Trophoblast cell (in vitro differentiated cells and primary cell): ENCODE measurements at regions not wholly inside any gene's neighbourhood (a gene's known extent, or its start where the extent isn't known, plus 50 kb on each side); places are given as distances from the start of the nearest gene placed in this dataset.

Experiments
- DNase-seq, 2 donors: peaks; one replicate each; pipeline ENCODE4 v3.0.0-alpha.2; 2016
- H2AFZ ChIP-seq: 2 replicates; pipeline ENCODE4 v1.6.1; 2013; ENCODE audit warnings: low read length, moderate library complexity, mild to moderate bottlenecking; ENCODE audit not compliant: insufficient read depth, poor library complexity
- H2AK5ac ChIP-seq: 2 replicates; pipeline ENCODE4 v1.6.1; 2013; ENCODE audit warnings: mild to moderate bottlenecking, low read length
- H2BK120ac ChIP-seq: 2 replicates; pipeline ENCODE4 v1.6.1; 2013; ENCODE audit warnings: low read length, mild to moderate bottlenecking, moderate library complexity; ENCODE audit not compliant: insufficient read depth, poor library complexity
- H2BK12ac ChIP-seq: 2 replicates; pipeline ENCODE4 v1.6.1; 2013; ENCODE audit warnings: mild to moderate bottlenecking, low read length, moderate library complexity
- H2BK5ac ChIP-seq: 2 replicates; pipeline ENCODE4 v1.6.1; 2013; ENCODE audit warnings: low read length, low read depth, moderate library complexity, mild to moderate bottlenecking; ENCODE audit not compliant: poor library complexity
- H3K14ac ChIP-seq: 2 replicates; pipeline ENCODE4 v1.6.1; 2013; ENCODE audit warnings: mild to moderate bottlenecking, low read length
- H3K18ac ChIP-seq: 2 replicates; pipeline ENCODE4 v1.6.1; 2013; ENCODE audit warnings: mild to moderate bottlenecking, low read length
- H3K23ac ChIP-seq: 2 replicates; pipeline ENCODE4 v1.6.1; 2013; ENCODE audit warnings: low read length
- H3K27ac ChIP-seq: 2 replicates; pipeline ENCODE4 v1.5.1; 2013; ENCODE audit warnings: low read depth, mild to moderate bottlenecking, inconsistent platforms, low read length, moderate library complexity
- H3K27me3 ChIP-seq: 2 replicates; pipeline ENCODE4 v1.6.1; 2013; ENCODE audit warnings: inconsistent platforms, mild to moderate bottlenecking, low read length, moderate library complexity; ENCODE audit not compliant: insufficient read depth
- H3K36me3 ChIP-seq, 2 experiments: 1 replicate in 1 of 2; 2 replicates in 1 of 2; pipeline ENCODE4 v1.6.1; 2013; ENCODE audit warnings: low read length in 2 of 2, mild to moderate bottlenecking in 2 of 2, moderate library complexity in 1 of 2; ENCODE audit not compliant: insufficient read depth in 2 of 2, control insufficient read depth in 1 of 2
- H3K4ac ChIP-seq: 2 replicates; pipeline ENCODE4 v1.6.1; 2013; ENCODE audit warnings: low read depth, mild to moderate bottlenecking, low read length, moderate library complexity
- H3K4me1 ChIP-seq, 2 experiments: 1 replicate in 1 of 2; 2 replicates in 1 of 2; pipeline ENCODE4 v1.6.1; 2013; ENCODE audit warnings: low read length in 2 of 2, mild to moderate bottlenecking in 2 of 2, moderate library complexity in 1 of 2; ENCODE audit not compliant: insufficient read depth in 2 of 2, control insufficient read depth in 1 of 2
- H3K4me2 ChIP-seq: 2 replicates; pipeline ENCODE4 v1.6.1; 2013; ENCODE audit warnings: inconsistent platforms, mild to moderate bottlenecking, low read length, moderate library complexity
- H3K4me3 ChIP-seq: 2 replicates; pipeline ENCODE4 v1.5.1; 2013; ENCODE audit warnings: mild to moderate bottlenecking, low read depth, low read length, inconsistent platforms
- H3K79me1 ChIP-seq: one replicate; pipeline ENCODE4 v1.6.1; 2013; ENCODE audit warnings: low read length
- H3K79me2 ChIP-seq: 2 replicates; pipeline ENCODE4 v1.6.1; 2013; ENCODE audit warnings: low read length, mild to moderate bottlenecking; ENCODE audit not compliant: control insufficient read depth, insufficient read depth, poor library complexity
- H3K9ac ChIP-seq: 2 replicates; pipeline ENCODE4 v1.6.1; 2013; ENCODE audit warnings: mild to moderate bottlenecking, low read length
- H3K9me3 ChIP-seq: 2 replicates; pipeline ENCODE4 v1.6.1; 2013; ENCODE audit warnings: low read depth, mild to moderate bottlenecking, control low read depth, inconsistent platforms, low read length; ENCODE audit not compliant: insufficient read depth
- H4K12ac ChIP-seq: 2 replicates; pipeline ENCODE4 v1.6.1; 2013; ENCODE audit warnings: low read depth, mild to moderate bottlenecking, low read length, moderate library complexity
- H4K8ac ChIP-seq: 2 replicates; pipeline ENCODE4 v1.6.1; 2013; ENCODE audit warnings: low read depth, mild to moderate bottlenecking, low read length, moderate library complexity
- H4K91ac ChIP-seq: one replicate; pipeline ENCODE4 v1.6.1; 2013; ENCODE audit warnings: low read depth, mild to moderate bottlenecking, low read length, moderate library complexity
- WGBS: extraction: QIAGEN DNeasy Blood & Tissue Kit; methylation state at CpG from one replicate; pipeline ENCODE4 v1.1.7; 2013; ENCODE audit warnings: missing lambda C conversion rate; ENCODE audit not compliant: insufficient read length, insufficient coverage; ENCODE audit errors: extremely low coverage; 5-methylcytosine and 5-hydroxymethylcytosine counted together

DNA sequence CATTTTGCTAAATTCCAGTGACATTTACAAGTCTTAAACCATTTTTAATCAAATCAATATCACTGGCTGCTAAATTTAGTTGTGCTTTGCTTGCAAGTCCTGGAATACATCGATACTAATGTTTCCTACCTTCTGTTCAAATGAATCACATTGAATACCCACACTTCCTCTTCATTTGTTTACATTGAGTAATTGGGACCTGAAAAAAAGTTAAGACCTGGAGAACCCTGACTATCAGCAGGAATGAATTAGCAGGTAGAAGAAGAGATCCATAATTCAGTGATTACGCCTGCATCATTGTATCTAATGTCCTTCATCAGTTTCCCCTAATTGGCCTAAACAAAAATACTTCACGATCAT lies 369.3 kb downstream of the ETNK1 start:
- H2BK120ac ChIP-seq, result no peak overlapping the region
- no peak overlapping the region for H2BK12ac ChIP-seq
- H2BK5ac ChIP-seq, result no peak overlapping the region
- no peak overlapping the region for H3K4me3 ChIP-seq
- no peak overlapping the region for H2AK5ac ChIP-seq
- no peak overlapping the region for H3K27ac ChIP-seq
- WGBS, result no CpG with 5 or more reads among the region's 3 CpGs
- no peak overlapping the region for H4K12ac ChIP-seq
- H4K91ac ChIP-seq, result no peak overlapping the region
- no peak overlapping the region for H3K9ac ChIP-seq
- H4K8ac ChIP-seq, result no peak overlapping the region
- no peaks in the 10 kb centered on the region for H3K36me3 ChIP-seq
- H3K4me2 ChIP-seq, result no peak overlapping the region
- H3K27me3 ChIP-seq, result no peaks in the 10 kb centered on the region
- H3K79me1 ChIP-seq, result no peaks in the 10 kb centered on the region
- no peaks in the 10 kb centered on the region for H3K79me2 ChIP-seq
- H3K9me3 ChIP-seq, result no peaks in the 10 kb centered on the region
- no peak for DNase-seq
- H3K14ac ChIP-seq, result no peak overlapping the region
- no peaks in the 10 kb centered on the region for H3K4me1 ChIP-seq
- H3K4ac ChIP-seq, result no peak overlapping the region
- H2AFZ ChIP-seq, result no peak overlapping the region
- H3K18ac ChIP-seq, result no peak overlapping the region
- H3K23ac ChIP-seq, result no peak overlapping the region

GRCh38 chr12:23001487-23001886 lies 376.5 kb downstream of the ETNK1 start:
- DNase-seq, result no peak
- H2AFZ ChIP-seq, result no peak overlapping the region
- H3K36me3 ChIP-seq, result no peaks in the 10 kb centered on the region
- no peak overlapping the region for H3K18ac ChIP-seq
- H3K4ac ChIP-seq, result no peak overlapping the region
- no peak overlapping the region for H4K12ac ChIP-seq
- H2BK120ac ChIP-seq, result no peak overlapping the region
- no peak overlapping the region for H2BK12ac ChIP-seq
- no peak overlapping the region for H2AK5ac ChIP-seq
- no peak overlapping the region for H3K4me2 ChIP-seq
- no peak overlapping the region for H3K27ac ChIP-seq
- H3K23ac ChIP-seq, result no peak overlapping the region
- no peaks in the 10 kb centered on the region for H3K27me3 ChIP-seq
- H2BK5ac ChIP-seq, result no peak overlapping the region
- no peak overlapping the region for H4K91ac ChIP-seq
- no peak overlapping the region for H4K8ac ChIP-seq
- no peak overlapping the region for H3K14ac ChIP-seq
- H3K9ac ChIP-seq, result no peak overlapping the region
- no peak overlapping the region for H3K4me3 ChIP-seq
- H3K79me1 ChIP-seq, result no peaks in the 10 kb centered on the region
- no peaks in the 10 kb centered on the region for H3K9me3 ChIP-seq
- no CpG with 5 or more reads among the region's 3 CpGs for WGBS
- no peaks in the 10 kb centered on the region for H3K4me1 ChIP-seq
- H3K79me2 ChIP-seq, result no peaks in the 10 kb centered on the region

- Histone ChIP-seq H3K27me3 (no peaks in the 10 kb centered on the region), H3K9ac (no peak overlapping the region), H3K79me2 (no peaks in the 10 kb centered on the region), H3K4ac (no peak overlapping the region), H4K12ac (no peak overlapping the region), H3K27ac (no peak overlapping the region), H3K18ac (no peak overlapping the region), H3K9me3 (no peaks in the 10 kb centered on the region), H2AK5ac (no peak overlapping the region), H3K23ac (no peak overlapping the region), H2AFZ (no peak overlapping the region), H3K79me1 (no peaks in the 10 kb centered on the region), H3K4me1 (no peaks in the 10 kb centered on the region), H3K4me3 (no peak overlapping the region), H3K36me3 (no peaks in the 10 kb centered on the region), H2BK12ac (no peak overlapping the region), H2BK5ac (no peak overlapping the region), H4K91ac (no peak overlapping the region), H3K14ac (no peak overlapping the region), H3K4me2 (no peak overlapping the region), H4K8ac (no peak overlapping the region), H2BK120ac (no peak overlapping the region)
- no peak for DNase-seq
- WGBS, result no CpG with 5 or more reads among the region's 7 CpGs
Observed at GRCh38 chr12:23002381-23002780, 377.4 kb downstream of the ETNK1 start.

DNA sequence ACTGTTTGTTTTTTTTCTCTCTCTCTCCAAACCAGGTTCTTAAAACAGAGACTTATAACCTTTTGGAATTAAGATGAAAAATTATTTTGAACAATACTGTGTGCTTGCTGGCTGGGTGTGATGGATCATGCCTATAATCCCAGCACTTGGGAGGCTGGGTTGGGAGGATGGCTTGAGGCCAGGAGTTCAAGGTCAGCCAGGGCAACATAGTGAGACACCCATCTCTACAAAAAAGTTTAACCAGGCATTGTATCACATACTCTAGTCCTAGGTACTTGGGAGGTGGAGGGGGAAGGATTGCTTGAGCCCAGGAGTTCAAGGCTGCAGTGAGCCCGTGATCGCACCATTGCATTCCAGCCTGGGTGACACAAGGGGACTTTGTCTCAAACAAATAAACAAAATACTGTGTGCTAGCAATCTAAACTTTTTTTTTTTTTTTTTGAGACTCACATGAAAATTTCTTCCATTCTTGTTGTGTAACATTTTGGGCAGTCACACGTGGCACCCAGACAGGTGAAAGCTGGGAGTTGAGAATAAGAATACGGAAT lies 379.6 kb downstream of the ETNK1 start:
- Histone ChIP-seq H3K79me2 (no peaks in the 10 kb centered on the region), H3K27ac (no peak overlapping the region), H2BK5ac (no peak overlapping the region), H3K4ac (no peak overlapping the region), H4K12ac (no peak overlapping the region), H3K79me1 (no peaks in the 10 kb centered on the region), H3K14ac (no peak overlapping the region), H3K4me3 (no peak overlapping the region), H2BK120ac (no peak overlapping the region), H3K18ac (no peak overlapping the region), H4K91ac (no peak overlapping the region), H3K4me1 (no peaks in the 10 kb centered on the region), H3K27me3 (no peaks in the 10 kb centered on the region), H4K8ac (no peak overlapping the region), H2AK5ac (no peak overlapping the region), H2BK12ac (no peak overlapping the region), H2AFZ (no peak overlapping the region), H3K36me3 (no peaks in the 10 kb centered on the region), H3K9me3 (no peaks in the 10 kb centered on the region), H3K23ac (no peak overlapping the region), H3K4me2 (no peak overlapping the region), H3K9ac (no peak overlapping the region)
- no peak for DNase-seq
- no CpG with 5 or more reads among the region's 4 CpGs for WGBS
